Liver (tissue), 3 donors: ENCODE measurements at regions not wholly inside any gene's neighbourhood (a gene's known extent, or its start where the extent isn't known, plus 50 kb on each side); places are given as distances from the start of the nearest gene placed in this dataset.

Experiments
- GABPA ChIP-seq, 2 donors: IDR thresholded peaks in 1 of 2; conservative IDR thresholded peaks in 1 of 2; 2 replicates each; pipeline ENCODE4 v1.6.1; 2016; ENCODE audit warnings: antibody characterized with exemption in 2 of 2, mild to moderate bottlenecking in 1 of 2, moderate library complexity in 1 of 2
- HNF4A ChIP-seq, 2 donors: conservative IDR thresholded peaks; 2 replicates each; pipeline ENCODE4 v1.6.1; 2016; ENCODE audit warnings: antibody characterized with exemption in 2 of 2, mild to moderate bottlenecking in 2 of 2
- HNF4G ChIP-seq: IDR thresholded peaks from 2 replicates; pipeline ENCODE4 v1.6.1; 2016; ENCODE audit warnings: antibody characterized with exemption
- NR2F2 ChIP-seq: IDR thresholded peaks from 2 replicates; pipeline ENCODE4 v1.6.1; 2016; ENCODE audit warnings: antibody characterized with exemption
- RAD21 ChIP-seq, 2 donors: IDR thresholded peaks; 2 replicates each; pipeline ENCODE4 v1.6.1; 2016; ENCODE audit warnings: antibody characterized with exemption in 2 of 2, mild to moderate bottlenecking in 2 of 2
- REST ChIP-seq: IDR thresholded peaks from 2 replicates; pipeline ENCODE4 v1.6.1; 2016; ENCODE audit warnings: antibody characterized with exemption, mild to moderate bottlenecking
- SP1 ChIP-seq: IDR thresholded peaks from 2 replicates; pipeline ENCODE4 v1.6.1; 2018; ENCODE audit warnings: antibody characterized with exemption, mild to moderate bottlenecking
- TAF1 ChIP-seq: conservative IDR thresholded peaks from 2 replicates; pipeline ENCODE4 v1.6.1; 2016; ENCODE audit warnings: antibody characterized with exemption, mild to moderate bottlenecking
- YY1 ChIP-seq: IDR thresholded peaks from 2 replicates; pipeline ENCODE4 v1.6.1; 2016; ENCODE audit warnings: antibody characterized with exemption, mild to moderate bottlenecking
- ZBTB33 ChIP-seq: IDR thresholded peaks from 2 replicates; pipeline ENCODE4 v1.6.1; 2016; ENCODE audit warnings: antibody characterized with exemption
- TF ChIP-seq, protein P1 (sequence below): IDR thresholded peaks from 2 replicates; pipeline ENCODE4 v1.6.1; 2016; ENCODE audit warnings: antibody characterized with exemption
- TF ChIP-seq, protein P2 (sequence below): fragments of 150-350 bp; IDR thresholded peaks from 2 replicates; pipeline ENCODE4 v1.5.1; 2017; ENCODE audit warnings: improper control_type of control experiment, low read depth, low read length; ENCODE audit not compliant: missing input control
- TF ChIP-seq, protein P3 (sequence below): IDR thresholded peaks from 2 replicates; pipeline ENCODE4 v1.6.1; 2016; ENCODE audit warnings: antibody characterized with exemption
- donor health status: healthy.
- donor health status: healthy.

GRCh38 chr2:174681099-174682006 is 82.9 kb downstream of the CHRNA1 start:
- TF ChIP-seq, protein P1, sequence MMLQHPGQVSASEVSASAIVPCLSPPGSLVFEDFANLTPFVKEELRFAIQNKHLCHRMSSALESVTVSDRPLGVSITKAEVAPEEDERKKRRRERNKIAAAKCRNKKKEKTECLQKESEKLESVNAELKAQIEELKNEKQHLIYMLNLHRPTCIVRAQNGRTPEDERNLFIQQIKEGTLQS = no peak
- TF ChIP-seq, protein P2, sequence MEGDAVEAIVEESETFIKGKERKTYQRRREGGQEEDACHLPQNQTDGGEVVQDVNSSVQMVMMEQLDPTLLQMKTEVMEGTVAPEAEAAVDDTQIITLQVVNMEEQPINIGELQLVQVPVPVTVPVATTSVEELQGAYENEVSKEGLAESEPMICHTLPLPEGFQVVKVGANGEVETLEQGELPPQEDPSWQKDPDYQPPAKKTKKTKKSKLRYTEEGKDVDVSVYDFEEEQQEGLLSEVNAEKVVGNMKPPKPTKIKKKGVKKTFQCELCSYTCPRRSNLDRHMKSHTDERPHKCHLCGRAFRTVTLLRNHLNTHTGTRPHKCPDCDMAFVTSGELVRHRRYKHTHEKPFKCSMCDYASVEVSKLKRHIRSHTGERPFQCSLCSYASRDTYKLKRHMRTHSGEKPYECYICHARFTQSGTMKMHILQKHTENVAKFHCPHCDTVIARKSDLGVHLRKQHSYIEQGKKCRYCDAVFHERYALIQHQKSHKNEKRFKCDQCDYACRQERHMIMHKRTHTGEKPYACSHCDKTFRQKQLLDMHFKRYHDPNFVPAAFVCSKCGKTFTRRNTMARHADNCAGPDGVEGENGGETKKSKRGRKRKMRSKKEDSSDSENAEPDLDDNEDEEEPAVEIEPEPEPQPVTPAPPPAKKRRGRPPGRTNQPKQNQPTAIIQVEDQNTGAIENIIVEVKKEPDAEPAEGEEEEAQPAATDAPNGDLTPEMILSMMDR = peak; percentile 9
- TF ChIP-seq TAF1 = no peak
- no peak for TF ChIP-seq YY1
- TF ChIP-seq ZBTB33 = no peak
- TF ChIP-seq, protein P3, sequence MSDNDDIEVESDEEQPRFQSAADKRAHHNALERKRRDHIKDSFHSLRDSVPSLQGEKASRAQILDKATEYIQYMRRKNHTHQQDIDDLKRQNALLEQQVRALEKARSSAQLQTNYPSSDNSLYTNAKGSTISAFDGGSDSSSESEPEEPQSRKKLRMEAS = no peak
- TF ChIP-seq SP1 = no peak
- TF ChIP-seq HNF4A (conservative IDR thresholded peaks at IDR 0.05) = no peak
- no peak for TF ChIP-seq GABPA (IDR thresholded peaks at IDR 0.05 in 1 of 2, conservative IDR thresholded peaks at IDR 0.05 in 1 of 2)
- no peak for TF ChIP-seq REST
- no peak for TF ChIP-seq HNF4G
- TF ChIP-seq RAD21 (IDR thresholded peaks at IDR 0.05) = no peak
- TF ChIP-seq NR2F2 = no peak
